ENCODE measurements at regions not wholly inside any gene's neighbourhood (a gene's known extent, or its start where the extent isn't known, plus 50 kb on each side); places are given as distances from the start of the nearest gene placed in this dataset.

DNA sequence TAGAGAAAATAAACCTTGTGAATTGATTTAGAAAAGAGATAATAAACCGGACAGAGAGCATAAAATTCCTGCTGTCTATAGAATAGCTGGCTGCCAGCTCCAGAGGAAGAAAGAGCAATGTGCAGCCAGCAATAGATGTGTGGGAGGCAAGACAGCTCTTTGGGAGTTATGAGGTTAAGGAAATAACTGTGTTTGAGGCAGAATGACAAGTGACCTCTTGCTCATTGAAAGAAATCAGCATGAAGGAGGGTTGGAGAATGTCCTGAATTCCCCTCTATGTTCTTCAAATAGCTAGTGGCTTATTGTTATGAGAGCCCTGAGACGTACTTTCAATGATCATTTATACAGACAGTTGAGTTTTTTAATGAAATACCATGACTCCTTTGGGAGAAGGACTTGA lies 1009.9 kb upstream of the NXPH2 start:
- TF ChIP-seq, protein P1, sequence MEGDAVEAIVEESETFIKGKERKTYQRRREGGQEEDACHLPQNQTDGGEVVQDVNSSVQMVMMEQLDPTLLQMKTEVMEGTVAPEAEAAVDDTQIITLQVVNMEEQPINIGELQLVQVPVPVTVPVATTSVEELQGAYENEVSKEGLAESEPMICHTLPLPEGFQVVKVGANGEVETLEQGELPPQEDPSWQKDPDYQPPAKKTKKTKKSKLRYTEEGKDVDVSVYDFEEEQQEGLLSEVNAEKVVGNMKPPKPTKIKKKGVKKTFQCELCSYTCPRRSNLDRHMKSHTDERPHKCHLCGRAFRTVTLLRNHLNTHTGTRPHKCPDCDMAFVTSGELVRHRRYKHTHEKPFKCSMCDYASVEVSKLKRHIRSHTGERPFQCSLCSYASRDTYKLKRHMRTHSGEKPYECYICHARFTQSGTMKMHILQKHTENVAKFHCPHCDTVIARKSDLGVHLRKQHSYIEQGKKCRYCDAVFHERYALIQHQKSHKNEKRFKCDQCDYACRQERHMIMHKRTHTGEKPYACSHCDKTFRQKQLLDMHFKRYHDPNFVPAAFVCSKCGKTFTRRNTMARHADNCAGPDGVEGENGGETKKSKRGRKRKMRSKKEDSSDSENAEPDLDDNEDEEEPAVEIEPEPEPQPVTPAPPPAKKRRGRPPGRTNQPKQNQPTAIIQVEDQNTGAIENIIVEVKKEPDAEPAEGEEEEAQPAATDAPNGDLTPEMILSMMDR (IDR thresholded peaks at IDR 0.05): no peak
- TF ChIP-seq EP300 (IDR thresholded peaks at IDR 0.05): no peak

Measured in upper lobe of left lung (tissue), 4 donors.